ENCODE measurements at regions not wholly inside any gene's neighbourhood (a gene's known extent, or its start where the extent isn't known, plus 50 kb on each side); places are given as distances from the start of the nearest gene placed in this dataset.

DNA sequence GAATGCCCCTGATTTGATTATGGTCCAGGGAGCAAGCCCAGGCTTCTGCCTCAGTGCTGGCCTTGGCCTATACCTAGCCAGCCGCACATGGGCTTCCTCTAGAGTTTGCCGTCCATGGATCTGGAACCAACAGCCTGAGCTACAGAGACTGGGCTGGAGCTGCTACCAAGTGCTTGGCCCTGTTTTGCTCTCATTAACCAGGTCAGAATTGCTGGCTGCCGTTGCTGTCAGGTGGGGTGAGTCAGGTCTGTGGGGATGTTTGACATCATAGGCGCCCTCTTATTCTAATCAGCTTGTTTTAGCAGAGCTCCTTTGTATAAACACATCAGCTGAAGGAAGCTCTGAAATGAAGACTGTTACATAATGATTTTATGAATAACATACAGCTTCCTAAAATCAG, 83.1 kb upstream of the PHACTR2 start:
- no peak for DNase-seq

DNA sequence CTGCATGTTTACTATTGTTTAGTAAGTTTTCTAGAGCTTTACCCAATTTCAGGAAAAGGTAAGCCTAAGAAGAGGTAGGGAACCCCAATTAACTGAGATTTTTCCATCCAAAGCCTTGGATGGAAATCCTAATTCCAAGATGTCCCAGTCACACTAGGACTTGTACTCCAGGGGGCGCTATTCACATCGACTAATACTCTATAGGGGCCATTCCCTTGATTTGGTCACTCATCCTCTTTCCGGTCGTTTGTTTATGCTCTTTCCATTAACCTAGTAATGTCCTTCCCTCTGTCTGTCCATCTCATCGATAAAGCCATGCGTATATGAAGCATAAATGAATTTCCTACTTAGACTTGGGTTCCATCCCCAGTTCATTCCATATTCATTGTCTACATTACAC, 80.8 kb upstream of the FUCA2 start:
- DNase-seq = no peak

DNA sequence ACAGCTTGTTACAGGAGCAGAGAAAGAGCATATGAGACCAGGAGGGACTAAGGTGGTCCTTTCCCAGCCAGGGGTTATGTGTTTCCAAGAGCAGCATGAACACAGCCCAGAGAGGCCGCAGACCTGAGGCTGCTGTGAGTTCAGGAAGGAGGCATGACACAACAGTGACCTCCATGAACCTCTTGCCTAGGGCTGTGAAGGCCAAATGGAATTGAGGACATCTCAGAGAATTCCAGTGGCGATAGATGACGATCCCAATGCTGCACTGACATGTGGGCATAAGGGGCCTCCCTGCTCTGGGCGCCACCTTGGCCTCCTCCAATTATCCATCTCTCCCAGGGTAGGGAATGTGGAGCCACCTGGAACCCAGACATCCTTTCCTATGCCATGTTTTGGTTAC, 79.9 kb upstream of the FUCA2 start:
- DNase-seq = no peak

DNA sequence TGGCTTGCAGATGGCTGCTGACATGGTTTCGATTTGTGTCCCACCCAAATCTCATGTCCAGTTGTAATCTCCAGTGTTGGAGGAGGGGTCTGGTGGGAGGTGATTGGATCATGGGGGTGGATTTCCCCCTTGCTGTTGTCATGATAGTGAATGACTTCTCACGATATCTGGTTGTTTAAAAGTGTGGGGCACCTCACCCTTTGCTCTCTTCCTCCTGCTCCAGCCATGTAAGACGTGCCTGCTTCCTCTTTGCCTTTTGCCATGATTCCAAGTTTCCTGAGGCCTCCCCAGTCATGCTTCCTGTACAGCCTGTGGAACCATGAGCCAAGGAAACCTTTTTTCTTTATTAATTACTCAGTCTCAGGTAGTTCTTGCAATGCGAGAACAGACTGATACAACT, 77.6 kb upstream of the FUCA2 start:
- DNase-seq = no peak

DNA sequence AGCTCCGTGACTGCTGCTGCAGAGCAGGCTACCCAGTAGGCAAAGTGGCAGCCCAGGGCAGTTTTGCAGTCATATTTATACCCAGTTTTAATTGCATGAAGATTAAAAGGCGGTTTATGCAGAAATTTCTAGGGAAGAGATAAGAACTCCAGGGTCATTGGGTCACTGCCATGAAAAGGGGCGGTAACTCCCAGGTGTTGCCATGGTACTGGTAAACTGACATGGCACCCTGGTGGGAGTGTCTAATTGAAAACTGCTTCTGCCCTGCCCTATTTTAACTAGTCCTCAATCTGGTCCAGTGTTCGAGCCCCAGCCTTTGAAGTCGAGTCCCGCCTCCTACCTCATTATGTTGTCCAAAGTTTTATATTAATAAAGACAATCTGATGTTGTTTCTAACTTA, 75.0 kb upstream of the FUCA2 start:
- no peak for DNase-seq

DNA sequence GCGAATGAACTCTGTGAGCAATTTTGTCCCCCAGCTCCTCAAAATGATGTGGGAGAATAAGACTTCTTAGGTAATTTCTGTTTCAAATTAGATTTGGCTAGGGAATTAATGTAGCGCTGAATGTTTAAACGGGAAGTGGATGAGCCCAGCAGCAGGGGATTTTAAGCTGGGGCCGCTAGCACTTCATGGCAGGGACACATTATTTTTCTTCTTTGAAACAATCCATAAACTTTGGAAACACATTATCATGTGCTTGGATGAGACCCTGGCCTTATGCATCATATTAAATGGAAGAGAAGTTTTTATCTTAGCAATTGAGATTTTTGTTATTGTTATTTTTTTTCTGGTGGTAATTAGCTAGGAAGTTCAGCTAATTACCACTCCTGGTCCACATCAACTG, 74.2 kb upstream of the FUCA2 start:
- DNase-seq = no peak

DNA sequence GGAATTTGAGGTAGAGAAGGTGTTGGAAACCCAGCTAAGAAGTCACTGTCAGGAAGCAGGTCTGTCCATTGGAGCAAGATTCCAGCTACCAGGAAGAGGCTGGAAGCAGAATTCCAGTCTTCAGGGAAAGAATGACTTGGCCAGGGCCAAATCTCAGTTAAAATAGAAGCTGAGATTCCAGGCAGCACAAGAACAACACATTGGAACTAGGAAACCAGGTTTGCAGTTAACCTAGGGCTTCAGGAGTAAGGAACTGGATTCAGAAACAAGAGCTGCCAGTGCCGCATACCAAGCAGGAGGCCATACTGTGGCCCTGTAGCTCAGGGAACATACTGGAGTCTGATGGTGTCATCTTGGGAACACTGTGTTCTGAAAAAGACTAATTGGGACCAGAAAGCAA, 73.7 kb upstream of the FUCA2 start:
- DNase-seq = no peak

DNA sequence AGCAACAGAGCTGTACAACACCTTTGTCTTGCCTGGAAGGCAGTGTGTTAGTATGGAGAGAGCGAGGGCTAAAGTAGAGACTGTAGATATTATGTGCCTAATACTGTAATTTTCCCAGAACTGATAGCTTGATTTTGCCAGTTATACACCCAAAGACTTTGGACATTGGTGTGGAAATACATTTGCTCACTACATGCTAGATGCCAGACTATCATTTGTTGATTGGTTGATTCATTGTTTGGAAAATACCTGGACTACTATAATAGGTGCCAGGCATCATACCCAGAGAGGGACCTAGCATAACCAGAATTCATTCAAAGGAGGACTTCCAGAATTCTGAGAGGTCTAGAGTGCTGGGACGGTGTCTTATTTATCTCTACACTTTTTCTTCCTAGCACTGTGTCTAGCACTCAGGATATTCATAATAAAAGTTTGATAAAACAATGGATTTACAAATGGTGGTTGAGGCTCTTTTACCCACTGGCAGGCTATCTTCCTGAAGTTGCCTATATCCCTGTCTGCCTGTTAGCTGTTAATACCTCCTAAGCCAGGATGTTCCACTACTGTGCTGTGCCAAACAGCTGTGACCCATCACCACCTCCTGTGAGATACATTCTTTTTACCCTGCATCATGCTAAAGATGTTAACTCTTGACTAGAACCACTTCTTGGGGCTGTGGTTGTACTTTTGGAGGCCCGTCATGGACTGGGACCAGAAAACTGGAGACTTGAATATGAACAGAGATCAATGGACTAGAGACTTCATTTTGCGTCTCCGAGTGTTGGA, 72.2 kb upstream of the FUCA2 start:
- DNase-seq = no peak

DNA sequence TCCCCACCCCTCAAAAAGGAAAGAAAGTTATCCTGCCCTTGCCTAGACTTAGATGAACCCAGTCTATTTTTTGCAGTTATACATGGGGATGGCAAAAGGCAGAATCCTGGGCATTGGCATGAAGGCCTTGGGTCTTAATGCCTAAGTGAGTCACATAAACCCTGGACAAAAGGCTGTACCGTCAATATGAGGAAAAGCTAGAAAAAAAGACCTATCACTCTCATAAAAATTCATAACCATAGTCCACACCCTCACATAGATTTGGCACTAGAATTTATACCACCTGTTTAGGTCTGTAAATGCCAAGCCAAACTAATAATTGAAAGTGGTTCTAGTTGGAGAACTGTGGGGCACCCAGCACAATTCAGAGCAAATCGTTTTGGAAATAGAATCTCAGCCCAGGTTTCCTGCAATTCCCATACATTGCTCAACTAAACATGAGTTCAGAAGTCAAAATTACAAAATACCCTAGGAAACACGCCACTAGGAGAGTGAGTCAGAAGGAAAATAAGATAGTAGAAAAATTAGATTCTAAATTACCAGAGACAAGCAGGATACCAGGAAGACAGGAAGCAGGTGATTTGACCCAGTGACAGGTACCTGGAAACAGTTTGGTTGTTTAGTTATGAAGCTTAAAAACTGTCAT, 70.4 kb upstream of the FUCA2 start:
- no peak for DNase-seq

DNA sequence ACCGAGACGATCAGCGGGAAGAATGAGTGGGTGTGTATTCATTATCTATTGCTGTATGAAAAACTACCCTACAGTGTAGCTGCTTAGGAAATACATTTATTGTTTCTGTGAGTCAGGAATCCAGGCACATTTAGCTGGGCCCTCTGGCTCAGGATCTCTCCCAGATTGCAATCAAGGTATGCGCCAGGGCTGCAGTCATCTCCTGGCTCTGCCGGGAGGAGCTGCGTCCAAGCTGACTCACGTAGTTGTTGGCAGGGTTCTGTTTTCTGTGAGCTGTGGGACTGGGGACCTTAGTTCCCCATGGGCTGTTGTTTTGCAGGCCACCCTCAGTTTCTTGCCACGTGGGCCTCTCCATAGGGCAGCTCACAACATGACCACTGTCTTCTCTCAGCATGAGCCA, 68.2 kb upstream of the FUCA2 start:
- DNase-seq = no peak

DNA sequence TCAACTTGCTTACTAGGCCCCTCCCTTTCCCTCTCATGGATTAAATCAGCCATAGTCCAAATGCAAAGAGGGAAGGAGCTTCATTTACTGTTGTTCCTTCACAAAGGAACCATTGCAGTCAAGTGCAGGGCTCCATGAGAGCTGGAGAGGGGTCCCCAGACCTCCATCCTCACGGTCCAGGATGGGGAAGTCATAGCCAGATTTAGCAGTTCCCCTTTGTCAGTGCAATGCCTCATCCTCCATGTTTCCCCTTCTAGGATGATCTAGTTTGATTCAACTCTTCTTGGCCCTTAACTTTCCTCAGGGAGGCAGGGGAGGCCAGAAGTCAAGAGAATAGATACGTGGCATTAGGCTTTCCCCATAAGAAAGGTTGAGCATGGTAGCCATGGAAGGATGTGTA, 66.5 kb upstream of the FUCA2 start:
- DNase-seq = no peak

DNA sequence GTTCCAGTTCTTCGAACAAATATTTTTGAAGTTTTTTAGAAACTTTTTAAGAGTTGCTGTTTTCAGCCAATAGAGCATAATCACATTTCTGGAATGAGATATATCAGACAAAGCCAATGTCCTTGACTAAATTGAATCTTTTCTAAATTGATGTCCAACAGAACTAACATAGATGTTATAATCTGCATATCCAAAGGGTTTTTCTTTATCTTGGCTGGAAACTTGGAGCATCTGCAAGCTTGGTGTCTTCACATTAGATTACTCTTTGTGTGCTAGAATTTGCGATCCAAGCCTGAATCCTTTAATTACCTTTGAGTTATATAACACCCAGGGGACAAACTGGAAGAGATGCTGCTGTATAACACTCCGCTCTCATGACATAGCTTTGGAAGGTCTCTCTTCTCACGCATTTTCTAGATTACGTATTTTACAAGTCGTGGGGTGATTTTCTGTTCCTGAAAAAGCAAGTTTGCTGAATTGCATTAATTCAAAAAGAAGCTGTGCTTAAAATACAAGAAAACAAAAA, 64.4 kb upstream of the FUCA2 start:
- no peak for DNase-seq

DNA sequence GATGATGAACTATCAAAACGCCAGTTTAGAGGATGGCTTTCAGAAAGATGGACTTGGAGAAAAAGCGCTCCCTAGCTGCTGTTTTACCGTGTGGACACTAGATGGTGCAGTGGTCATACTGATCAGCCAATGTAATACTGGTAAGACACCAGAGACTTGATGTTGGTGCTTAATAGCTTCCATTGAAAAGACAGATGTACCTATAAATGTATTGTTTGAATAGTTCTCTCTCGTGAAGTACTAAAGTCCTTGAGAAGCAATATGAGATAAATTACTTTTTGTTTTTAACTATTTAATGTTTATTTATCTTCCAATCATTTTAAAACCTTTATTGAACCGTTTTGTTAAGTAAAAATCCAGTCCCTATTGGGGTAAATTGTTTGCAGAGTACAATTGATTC, 63.9 kb upstream of the FUCA2 start:
- DNase-seq = peak; percentile 30

DNA sequence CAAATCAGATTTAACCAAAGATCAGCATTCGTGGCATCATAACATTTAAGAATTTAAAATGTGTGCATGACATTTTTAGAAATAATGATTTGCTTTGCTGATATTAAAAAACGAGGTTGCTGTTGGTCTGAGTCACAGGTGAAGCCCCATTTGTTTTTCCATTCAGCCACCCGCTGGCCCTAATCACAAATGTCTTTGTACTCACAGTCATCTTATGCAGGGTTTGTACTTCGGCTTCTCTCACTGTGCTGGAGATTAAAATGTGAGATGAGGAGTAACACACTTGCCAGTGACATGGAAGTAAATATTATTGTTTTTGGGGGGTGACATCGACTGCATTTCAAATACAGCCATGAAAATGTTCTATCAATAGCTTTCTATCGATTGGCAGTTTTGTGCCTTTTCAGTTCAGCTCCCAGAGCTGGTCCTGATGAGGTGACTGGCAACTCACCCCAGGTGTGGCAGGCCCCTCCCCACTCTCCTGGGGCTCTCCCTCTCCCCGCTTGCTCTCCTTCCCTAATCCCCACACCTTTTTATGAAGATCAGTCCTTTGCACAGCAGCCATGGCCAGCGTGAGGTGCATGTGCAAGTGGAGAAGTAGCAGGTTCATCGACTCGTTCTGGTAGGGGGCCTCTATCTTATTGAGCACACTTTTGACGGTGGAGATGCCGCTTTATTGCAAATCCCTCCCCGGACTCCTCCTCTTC, 58.8 kb upstream of the FUCA2 start:
- no peak for DNase-seq

DNA sequence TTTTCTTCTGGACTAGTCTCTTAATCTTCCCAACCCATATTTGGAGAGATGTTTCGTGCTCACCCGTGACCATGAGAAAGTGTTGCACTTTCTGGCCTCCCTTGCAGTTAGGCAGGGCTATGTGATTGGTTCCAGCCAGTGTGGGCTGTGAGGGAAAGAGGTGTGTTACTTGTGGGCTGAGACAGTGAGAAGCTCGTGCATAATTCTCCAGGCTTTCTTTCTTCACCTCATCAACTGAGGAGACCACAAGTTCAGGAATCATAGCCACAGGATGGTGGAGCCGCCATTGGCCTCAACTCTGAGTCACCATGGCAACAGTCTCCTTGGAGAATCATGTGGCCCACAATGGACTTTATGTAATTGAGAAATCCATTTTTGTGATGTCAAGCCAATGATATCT, 57.5 kb upstream of the FUCA2 start:
- DNase-seq = no peak

DNA sequence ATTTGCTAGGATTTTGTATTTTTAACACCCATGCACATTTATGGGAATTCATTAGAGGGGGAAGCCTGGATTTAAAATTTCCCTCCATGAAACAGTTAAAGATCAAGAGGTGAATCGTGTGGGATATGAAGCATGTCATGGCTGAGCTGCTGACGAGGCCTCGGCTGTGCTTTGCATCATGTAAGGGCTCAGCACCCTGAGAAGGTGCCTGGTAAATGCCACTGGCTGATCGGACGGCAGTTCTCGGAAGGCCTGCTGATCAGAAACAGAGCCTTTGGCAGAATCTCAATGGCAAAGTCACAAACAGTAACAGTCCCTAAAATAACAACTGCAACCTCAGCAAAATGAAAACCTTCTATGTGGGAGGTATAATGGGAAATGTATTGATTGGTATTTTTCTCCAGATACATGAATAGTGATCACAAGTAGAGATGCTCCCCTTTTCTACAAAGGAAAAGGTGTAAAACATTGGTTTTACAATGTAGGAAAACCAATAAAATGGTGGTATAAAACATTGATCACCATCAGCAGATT, 53.0 kb upstream of the FUCA2 start:
- DNase-seq = no peak

DNA sequence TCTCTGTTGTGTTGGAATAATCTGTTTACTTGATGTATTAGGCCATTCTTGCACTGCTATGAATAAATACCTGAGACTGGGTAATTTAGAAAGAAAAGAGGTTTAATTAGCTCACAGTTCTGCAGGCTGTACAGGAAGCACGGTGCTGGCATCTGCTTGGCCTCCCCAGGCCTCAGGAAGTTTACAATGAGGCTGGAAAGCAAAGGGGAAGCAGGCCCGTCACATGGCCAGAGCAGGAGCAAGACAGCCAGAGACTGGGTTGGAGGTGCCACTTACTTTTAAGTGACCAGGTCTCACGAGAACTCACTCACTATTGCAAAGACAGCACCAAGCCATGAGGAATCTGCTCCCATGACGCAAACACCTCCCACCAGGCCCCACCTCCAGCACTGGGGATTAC, 50.6 kb upstream of the FUCA2 start:
- no peak for DNase-seq
